ENCODE measurements at regions not wholly inside any gene's neighbourhood (a gene's known extent, or its start where the extent isn't known, plus 50 kb on each side); places are given as distances from the start of the nearest gene placed in this dataset.

GRCh38 chr6:168928012-168928411 is 325.6 kb downstream of the THBS2 start:
- POLR2A ChIA-PET: no interaction called here
- CTCF ChIA-PET: no interaction called here
- TF ChIP-seq HDGF (IDR thresholded peaks at IDR 0.05; ENCODE audit: borderline replicate concordance) (no peak), SUZ12 (IDR thresholded peaks at IDR 0.05) (no peak), SP1 (IDR thresholded peaks at IDR 0.05) (no peak), ARNT (IDR thresholded peaks at IDR 0.05) (no peak), FOXA1 (IDR thresholded peaks at IDR 0.05) (no peak), TARDBP (IDR thresholded peaks at IDR 0.05) (no peak), LEF1 (IDR thresholded peaks at IDR 0.05; ENCODE audit: borderline replicate concordance) (no peak), BHLHE40 (IDR thresholded peaks at IDR 0.05; ENCODE audit: borderline replicate concordance) (no peak), CTBP1 (IDR thresholded peaks at IDR 0.05; ENCODE audit: borderline replicate concordance) (no peak), PKNOX1 (IDR thresholded peaks at IDR 0.05) (no peak), FOXK2 (IDR thresholded peaks at IDR 0.05) (no peak), FOXM1 (IDR thresholded peaks at IDR 0.05; ENCODE audit: borderline replicate concordance) (no peak), NFRKB (IDR thresholded peaks at IDR 0.05) (no peak), L3MBTL2 (conservative IDR thresholded peaks at IDR 0.05) (no peak)
- DNase-seq (ENCODE audit: extremely low spot score): no peak

- no peak for DNase-seq (ENCODE audit: extremely low spot score)
- ChIA-PET CTCF (no interaction called here), POLR2A (no interaction called here)
- TF ChIP-seq SUZ12 (IDR thresholded peaks at IDR 0.05) (no peak), ELF4 (IDR thresholded peaks at IDR 0.05) (no peak), FOXK2 (IDR thresholded peaks at IDR 0.05) (no peak)
These were observed 326.6 kb downstream of the THBS2 start for GRCh38 chr6:168927026-168927425.

- TF ChIP-seq SP1 (IDR thresholded peaks at IDR 0.05) (no peak), ZNF384 (IDR thresholded peaks at IDR 0.05) (no peak), SUZ12 (IDR thresholded peaks at IDR 0.05) (no peak), TARDBP (IDR thresholded peaks at IDR 0.05) (no peak), FOXA1 (IDR thresholded peaks at IDR 0.05) (no peak), ARNT (IDR thresholded peaks at IDR 0.05) (no peak), HDGF (IDR thresholded peaks at IDR 0.05; ENCODE audit: borderline replicate concordance) (no peak), BHLHE40 (IDR thresholded peaks at IDR 0.05; ENCODE audit: borderline replicate concordance) (no peak), FOXK2 (IDR thresholded peaks at IDR 0.05) (no peak), LEF1 (IDR thresholded peaks at IDR 0.05; ENCODE audit: borderline replicate concordance) (no peak), CTBP1 (IDR thresholded peaks at IDR 0.05; ENCODE audit: borderline replicate concordance) (no peak), ELF4 (IDR thresholded peaks at IDR 0.05) (no peak), PKNOX1 (IDR thresholded peaks at IDR 0.05) (no peak), L3MBTL2 (conservative IDR thresholded peaks at IDR 0.05) (no peak)
- ChIA-PET CTCF (no interaction called here), POLR2A (no interaction called here)
- DNase-seq (ENCODE audit: extremely low spot score): no peak
These were observed 327.3 kb downstream of the THBS2 start for GRCh38 chr6:168926306-168926705.

- CTCF ChIA-PET: no interaction called here
These were observed 328.0 kb downstream of the THBS2 start for GRCh38 chr6:168925671-168926070.

GRCh38 chr6:168923171-168923570 is 330.5 kb downstream of the THBS2 start:
- ChIA-PET CTCF (no interaction called here), POLR2A (no interaction called here)
- no peak for TF ChIP-seq BHLHE40 (IDR thresholded peaks at IDR 0.05; ENCODE audit: borderline replicate concordance)
- TF ChIP-seq ELF4 (IDR thresholded peaks at IDR 0.05): no peak
- no peak for TF ChIP-seq L3MBTL2 (conservative IDR thresholded peaks at IDR 0.05)
- TF ChIP-seq SUZ12 (IDR thresholded peaks at IDR 0.05): no peak
- no peak for TF ChIP-seq TARDBP (IDR thresholded peaks at IDR 0.05)
- no peak for TF ChIP-seq ARNT (IDR thresholded peaks at IDR 0.05)
- TF ChIP-seq SP1 (IDR thresholded peaks at IDR 0.05): no peak
- TF ChIP-seq CTBP1 (IDR thresholded peaks at IDR 0.05; ENCODE audit: borderline replicate concordance): no peak
- TF ChIP-seq NFRKB (IDR thresholded peaks at IDR 0.05): no peak
- DNase-seq (ENCODE audit: extremely low spot score): no peak

More at GRCh38 chr6:168925671-168926070, 328.0 kb downstream of the THBS2 start:
- DNase-seq (ENCODE audit: extremely low spot score): no peak
- POLR2A ChIA-PET: no interaction called here
- TF ChIP-seq ARNT (IDR thresholded peaks at IDR 0.05) (no peak), ZNF384 (IDR thresholded peaks at IDR 0.05) (no peak)

GRCh38 chr6:168922436-168922835 is 331.2 kb downstream of the THBS2 start:
- CTCF ChIA-PET: no interaction called here
- TF ChIP-seq ZNF384 (IDR thresholded peaks at IDR 0.05): no peak
- TF ChIP-seq FOXK2 (IDR thresholded peaks at IDR 0.05): no peak
- TF ChIP-seq ARNT (IDR thresholded peaks at IDR 0.05): no peak
- POLR2A ChIA-PET: no interaction called here
- DNase-seq (ENCODE audit: extremely low spot score): no peak

- DNase-seq (ENCODE audit: extremely low spot score): no peak
- ChIA-PET POLR2A (no interaction called here), CTCF (no interaction called here)
- TF ChIP-seq NFRKB (IDR thresholded peaks at IDR 0.05) (no peak), FOXK2 (IDR thresholded peaks at IDR 0.05) (no peak), ZNF384 (IDR thresholded peaks at IDR 0.05) (no peak), L3MBTL2 (conservative IDR thresholded peaks at IDR 0.05) (no peak), HDGF (IDR thresholded peaks at IDR 0.05; ENCODE audit: borderline replicate concordance) (no peak), LEF1 (IDR thresholded peaks at IDR 0.05; ENCODE audit: borderline replicate concordance) (no peak), TARDBP (IDR thresholded peaks at IDR 0.05) (no peak), SP1 (IDR thresholded peaks at IDR 0.05) (no peak), PKNOX1 (IDR thresholded peaks at IDR 0.05) (no peak), ELF4 (IDR thresholded peaks at IDR 0.05) (no peak), ARNT (IDR thresholded peaks at IDR 0.05) (no peak), FOXA1 (IDR thresholded peaks at IDR 0.05) (no peak), BHLHE40 (IDR thresholded peaks at IDR 0.05; ENCODE audit: borderline replicate concordance) (no peak)
These were observed 333.4 kb downstream of the THBS2 start for GRCh38 chr6:168920289-168920688.
